ENCODE measurements at regions not wholly inside any gene's neighbourhood (a gene's known extent, or its start where the extent isn't known, plus 50 kb on each side); places are given as distances from the start of the nearest gene placed in this dataset.

- no peak for TF ChIP-seq YY1 (IDR thresholded peaks at IDR 0.05; ENCODE audit: insufficient read depth, insufficient read length)
- TF ChIP-seq ZNF274 (IDR thresholded peaks at IDR 0.05; ENCODE audit: low read depth, low read length) = no peak
- TF ChIP-seq SUZ12 (IDR thresholded peaks at IDR 0.05; ENCODE audit: extremely low read depth, insufficient read depth, insufficient read length) = no peak
These were observed 266.9 kb upstream of the PELI2 start for GRCh38 chr14:55851301-55851700.
